K562 (cell line): ENCODE measurements at regions not wholly inside any gene's neighbourhood (a gene's known extent, or its start where the extent isn't known, plus 50 kb on each side); places are given as distances from the start of the nearest gene placed in this dataset.

Source experiments
- ATAC-seq: fragments of 200-7000 bp; cut with Tn5 transposase; 3 replicates; pipeline ENCODE4 v1.9.1; 2020; ENCODE audit warnings: moderate library complexity
- BruUV-seq: library from RNA; stranded (reverse); fragments of 400-500 nt; replicated peaks from 2 replicates; lab custom pipeline; 2021; lab: Mats Ljungman, UMichigan
- CTCF ChIA-PET: fragments of 300-600 bp; formaldehyde crosslinking; extraction: SDS; loops from one replicate; lab custom pipeline; 2021; ENCODE audit warnings: low intra/inter-chr PET ratio; lab: Yijun Ruan, JAX
- POLR2A ChIA-PET: fragments of 300-600, 350-650 bp; sonication (Branson Sonifier 250); formaldehyde crosslinking; extraction: SDS; loops from one replicate; lab custom pipeline; 2021; ENCODE audit warnings: antibody characterized with exemption, inconsistent platforms; lab: Yijun Ruan, JAX
- DNase-seq, 4 experiments: peaks; one replicate each; pipeline versions ENCODE4 v3.0.0 to v3.0.0-alpha.2; 2011 to 2018; ENCODE audit warnings: low spot score in 3 of 4, mixed read lengths in 3 of 4; ENCODE audit errors: extremely low read depth in 1 of 4
- FAIRE-seq: peaks from 2 replicates; lab custom pipeline; 2011; peaks lifted over from hg19 to GRCh38; lab: Jason Lieb, UNC
- H2AFZ ChIP-seq: 2 replicates; pipeline ENCODE4 v1.6.0; 2011; ENCODE audit warnings: low read depth, low read length, control low read depth, inconsistent platforms
- H3K27ac ChIP-seq: fragments of 200-600 bp; 3 replicates; pipeline ENCODE4 v1.8.0; 2011; ENCODE audit warnings: low read depth, mild to moderate bottlenecking, control low read depth, inconsistent platforms, low read length, moderate library complexity, mixed read lengths; ENCODE audit errors: extremely low read depth
- H3K27me3 ChIP-seq, 2 experiments: fragments of 300-600 bp in 1 of 2; 2 replicates in 1 of 2; 3 replicates in 1 of 2; pipeline versions ENCODE4 v1.6.0 to v1.8.0; 2011; ENCODE audit warnings: inconsistent platforms in 2 of 2, low read length in 2 of 2, mild to moderate bottlenecking in 1 of 2, mixed read lengths in 1 of 2, moderate library complexity in 1 of 2; ENCODE audit not compliant: control insufficient read depth in 2 of 2, insufficient read depth in 2 of 2
- H3K36me3 ChIP-seq: fragments of 300-600 bp; 3 replicates; pipeline ENCODE4 v1.8.0; 2011; ENCODE audit warnings: mild to moderate bottlenecking, low read length, inconsistent platforms; ENCODE audit not compliant: control insufficient read depth, insufficient read depth
- H3K4me1 ChIP-seq, 2 experiments: fragments of 200-600 bp in 1 of 2; replicated peaks in 1 of 2; 2 replicates in 1 of 2; 3 replicates in 1 of 2; pipeline versions ENCODE4 v1.5.1 to v1.8.0; 2011; ENCODE audit warnings: inconsistent platforms in 2 of 2, low read length in 2 of 2, mild to moderate bottlenecking in 1 of 2, mixed read lengths in 1 of 2, moderate library complexity in 1 of 2; ENCODE audit not compliant: control insufficient read depth in 2 of 2, insufficient read depth in 2 of 2
- H3K4me2 ChIP-seq: 2 replicates; pipeline ENCODE4 v1.6.1; 2011; ENCODE audit warnings: low read length, control low read depth, inconsistent platforms, mixed read lengths; ENCODE audit not compliant: insufficient read depth
- H3K4me3 ChIP-seq: fragments of 200-600 bp; sonication (generic), shearing (Covaris generic); 2 replicates; pipeline ENCODE4 v1.5.1; 2016; ENCODE audit warnings: control low read depth, inconsistent platforms
- H3K79me2 ChIP-seq: fragments of 200-600 bp; 3 replicates; pipeline ENCODE4 v1.8.0; 2011; ENCODE audit warnings: low read length, inconsistent platforms; ENCODE audit not compliant: control insufficient read depth, insufficient read depth
- H3K9ac ChIP-seq, 2 experiments: 2 replicates each; pipeline versions ENCODE4 v1.6.0 to v1.6.1; 2011; ENCODE audit warnings: low read depth in 2 of 2, low read length in 2 of 2, control low read depth in 1 of 2, inconsistent platforms in 1 of 2, mild to moderate bottlenecking in 1 of 2, mixed read lengths in 1 of 2; ENCODE audit not compliant: insufficient read depth in 1 of 2
- H3K9me1 ChIP-seq: one replicate; pipeline ENCODE4 v1.6.0; 2011; ENCODE audit warnings: inconsistent platforms, mild to moderate bottlenecking, low read length, moderate library complexity; ENCODE audit not compliant: control insufficient read depth, insufficient read depth
- H3K9me3 ChIP-seq: replicated peaks from 2 replicates; pipeline ENCODE4 v1.5.1; 2011; ENCODE audit warnings: low read depth, low read length, inconsistent platforms; ENCODE audit not compliant: control insufficient read depth, insufficient read depth
- H4K20me1 ChIP-seq: replicated peaks from 2 replicates; pipeline ENCODE4 v1.6.1; 2011; ENCODE audit warnings: low read length, inconsistent platforms, mixed read lengths; ENCODE audit not compliant: control insufficient read depth, insufficient read depth
- ARID3B ChIP-seq: fragments of 250-450 bp; sonication (Bioruptor Pico); IDR thresholded peaks from 2 replicates; pipeline ENCODE4 v1.4.0; 2020; ENCODE audit warnings: borderline replicate concordance
- GTF2B ChIP-seq: IDR thresholded peaks from 2 replicates; pipeline ENCODE4 v1.6.1; 2011; ENCODE audit not compliant: insufficient read length; ENCODE audit errors: extremely low read depth
- HDAC2 ChIP-seq: fragments of 450-650 bp; IDR thresholded peaks from 2 replicates; pipeline ENCODE4 v1.6.1; 2016; ENCODE audit warnings: mild to moderate bottlenecking
- IRF2 ChIP-seq: sonication (generic); formaldehyde crosslinking; IDR thresholded peaks from 2 replicates; pipeline ENCODE4 v1.8.1; 2022; ENCODE audit warnings: mild to moderate bottlenecking, missing genetic modification reagents
- POLR2B ChIP-seq: fragments of 450-650 bp; IDR thresholded peaks from 2 replicates; pipeline ENCODE4 v1.6.1; 2018; ENCODE audit warnings: low read depth; ENCODE audit not compliant: partially characterized antibody
- RUNX1 ChIP-seq: sonication (generic); IDR thresholded peaks from 2 replicates; pipeline ENCODE4 v1.6.1; 2016; ENCODE audit warnings: antibody characterized with exemption, low read depth
- SMARCA5 ChIP-seq: fragments of 450-650 bp; IDR thresholded peaks from 2 replicates; pipeline ENCODE4 v1.6.1; 2016
- TCF15 ChIP-seq: fragments of 250-450 bp; sonication (Bioruptor Pico); IDR thresholded peaks from 2 replicates; pipeline ENCODE4 v1.8.0; 2022; ENCODE audit warnings: moderate library complexity, mild to moderate bottlenecking, inconsistent platforms
- TRIM24 ChIP-seq, 2 experiments: fragments of 450-650 bp; IDR thresholded peaks; 2 replicates each; pipeline ENCODE4 v1.6.1; 2016
- ZNF696 ChIP-seq: fragments of 250-450 bp; sonication (Bioruptor Pico); conservative IDR thresholded peaks from 2 replicates; pipeline ENCODE4 v1.4.0; 2020; ENCODE audit warnings: mild to moderate bottlenecking, moderate library complexity
- ZNF780A ChIP-seq: fragments of 250-450 bp; sonication (Bioruptor Pico); IDR thresholded peaks from 2 replicates; pipeline ENCODE4 v1.5.0; 2021; ENCODE audit warnings: mild to moderate bottlenecking
- WGBS: fragments of 100-300 bp; shearing (Covaris generic); methylation state at CpG from one replicate; pipeline ENCODE4 v1.1.6; 2016; ENCODE audit warnings: low coverage, mixed read lengths; ENCODE audit not compliant: insufficient coverage; ENCODE audit errors: missing lambda C conversion rate; 5-methylcytosine and 5-hydroxymethylcytosine counted together
- in situ Hi-C: fragments of 300-500 bp; cut with MboI; formaldehyde crosslinking; loops from 4 replicates; pipeline ENCODE4 v1.15.0; 2018; ENCODE audit warnings: inconsistent platforms, mixed read lengths
- intact Hi-C: fragments of 100-400 bp; cut with micrococcal nuclease; formaldehyde crosslinking; loops from 2 replicates; pipeline ENCODE4 v1.14.2; 2022

- intact Hi-C loops (no loop called here), in situ Hi-C loops (no loop called here)
- Histone ChIP-seq H3K4me1 (no peaks in the 10 kb centered on the region), H3K9me1 (no peaks in the 10 kb centered on the region), H3K27me3 (peaks cover 0 to 17% of the 10 kb centered on the region in 2 experiments; a peak in 2 of 5 replicates), H3K36me3 (no peaks in the 10 kb centered on the region), H3K9me3 (no peaks in the 10 kb centered on the region), H3K27ac (no peak overlapping the region), H3K79me2 (no peaks in the 10 kb centered on the region), H4K20me1 (no peaks in the 10 kb centered on the region), H3K4me2 (no peak overlapping the region), H3K9ac (no peak overlapping the region), H3K4me3 (no peak overlapping the region), H2AFZ (no peak overlapping the region)
- WGBS: under 1% methylated on average over 11 of the region's 11 CpGs
- ChIA-PET POLR2A (interaction anchor here (0.7 to 1.7 kb wide), 2 partner anchors 25 to 97 kb away, joined by 4 read pairs; no protein-coding TSS in a partner anchor), CTCF (no interaction called here)
- no peak for DNase-seq
- no peak for ATAC-seq
- no peak for TF ChIP-seq TRIM24 (IDR thresholded peaks at IDR 0.05)
- no peak for TF ChIP-seq ZNF696 (CRISPR knock-in tag)
- TF ChIP-seq IRF2 (CRISPR knock-in tag): no peak
- TF ChIP-seq HDAC2: no peak
- TF ChIP-seq ZNF780A (CRISPR knock-in tag): no peak
- no peak for TF ChIP-seq TCF15 (CRISPR knock-in tag)
- TF ChIP-seq GTF2B: no peak
- no peak for TF ChIP-seq RUNX1
- TF ChIP-seq ARID3B (CRISPR knock-in tag): no peak
- TF ChIP-seq SMARCA5: no peak
- no peak for TF ChIP-seq POLR2B
- BruUV-seq: no TSS peak
- FAIRE-seq: no peak
These were observed 234.9 kb downstream of the TFCP2L1 start for GRCh38 chr2:121049950-121050585.
